ENCODE measurements at regions not wholly inside any gene's neighbourhood (a gene's known extent, or its start where the extent isn't known, plus 50 kb on each side); places are given as distances from the start of the nearest gene placed in this dataset.
"Not testable (repeated sequence)": the region's sequence is repeated elsewhere in the genome, so short reads cannot be mapped to it uniquely, and the experiment has no call there.

- DNase-seq (ENCODE audit: low spot score): not testable (repeated sequence)
Observed at GRCh38 chr14:105776112-105776511, 249.7 kb downstream of the TMEM121 start.

- DNase-seq (ENCODE audit: low spot score): no peak
Observed at GRCh38 chr14:105776924-105777323, 250.5 kb downstream of the TMEM121 start.

GRCh38 chr14:105783707-105784106 is 257.3 kb downstream of the TMEM121 start:
- no peak for DNase-seq (ENCODE audit: low spot score)

DNA sequence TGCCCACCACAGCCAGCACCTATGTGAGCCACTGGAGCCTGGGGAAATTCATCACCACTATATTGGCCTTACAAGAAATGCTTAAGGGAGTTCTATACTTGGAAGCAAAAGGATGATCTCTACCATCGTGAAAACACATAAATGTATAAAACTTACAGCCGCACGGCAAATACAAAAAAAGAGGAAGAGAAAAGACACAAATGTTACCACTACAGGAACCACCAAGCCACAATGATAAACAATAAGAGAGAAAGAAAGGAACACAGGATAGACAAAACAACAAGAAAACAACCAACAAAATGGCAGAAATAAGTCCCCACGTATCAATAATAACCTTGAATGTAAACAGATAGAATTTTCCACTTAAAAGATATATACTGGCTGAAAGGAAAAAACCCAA is 267.5 kb downstream of the TMEM121 start:
- DNase-seq (ENCODE audit: low spot score): no peak

- DNase-seq (ENCODE audit: low spot score): no peak
Observed at GRCh38 chr14:105797546-105797945, 271.2 kb downstream of the TMEM121 start.

DNA sequence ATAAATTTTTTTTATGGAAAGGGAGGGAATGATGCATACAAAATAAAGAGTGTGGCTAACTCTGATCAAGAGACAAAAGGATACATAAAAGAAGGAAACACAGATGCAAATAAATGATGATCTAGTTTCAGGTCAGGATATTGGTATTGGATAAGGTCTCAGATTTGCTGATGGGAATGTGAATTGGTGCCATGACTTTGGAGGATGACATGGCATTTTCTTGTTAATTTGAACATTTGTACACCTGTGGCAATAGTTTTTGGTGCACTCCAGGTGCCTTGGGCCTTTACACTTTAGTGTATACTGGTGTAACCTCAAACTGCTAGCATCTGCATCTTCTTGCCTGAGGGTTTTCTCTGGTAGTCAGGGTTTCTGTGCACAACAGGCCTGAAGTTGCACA is 279.3 kb downstream of the TMEM121 start:
- no peak for DNase-seq (ENCODE audit: low spot score)

- no peak for DNase-seq (ENCODE audit: low spot score)
Observed at GRCh38 chr14:105806568-105806967, 280.2 kb downstream of the TMEM121 start.

DNA sequence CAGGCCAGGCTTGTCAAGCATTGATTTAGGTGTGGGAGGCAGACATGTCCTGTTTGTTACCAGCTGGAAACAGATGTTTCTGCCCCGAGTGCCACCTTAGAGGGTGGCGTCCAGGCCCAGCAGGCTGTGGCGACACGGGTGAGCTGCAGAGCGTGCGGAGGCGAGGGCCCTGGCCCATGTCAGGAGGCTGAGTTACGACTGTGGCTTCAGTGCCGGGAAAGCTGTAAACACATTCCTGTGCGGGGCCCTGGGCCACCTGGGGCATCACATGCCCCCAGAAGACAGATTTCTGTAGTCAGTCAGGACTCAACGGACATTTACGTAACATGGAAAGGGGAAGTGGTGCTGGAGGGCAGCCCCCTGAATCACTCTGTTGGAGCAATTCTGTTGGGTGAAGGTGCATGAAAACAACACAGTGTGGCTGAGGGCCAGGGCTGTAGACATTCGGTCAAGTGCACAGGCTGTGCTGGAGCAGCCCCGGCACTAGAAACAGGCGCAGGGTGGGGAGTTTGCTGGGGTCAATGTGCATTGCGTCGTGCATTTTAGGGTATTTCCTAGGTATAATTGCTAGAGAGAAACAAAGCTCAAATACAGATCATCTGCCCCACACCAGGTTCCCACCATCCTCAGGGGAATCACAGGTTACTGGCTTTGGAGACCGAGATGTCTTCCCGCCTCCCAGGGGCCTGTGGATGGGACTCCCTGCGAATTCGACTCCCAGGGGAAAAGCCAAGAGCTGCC is 291.8 kb downstream of the TMEM121 start:
- DNase-seq (ENCODE audit: low spot score): no peak

GRCh38 chr14:105818712-105819005 is 292.3 kb downstream of the TMEM121 start:
- DNase-seq (ENCODE audit: low spot score): no peak

- no peak for DNase-seq (ENCODE audit: low spot score)
Observed at GRCh38 chr14:105830171-105830570, 303.8 kb downstream of the TMEM121 start.

GRCh38 chr14:105836160-105836559 is 309.8 kb downstream of the TMEM121 start:
- DNase-seq (ENCODE audit: low spot score): no peak

- DNase-seq (ENCODE audit: low spot score): no peak
Observed at GRCh38 chr14:105836730-105837129, 310.3 kb downstream of the TMEM121 start.

DNA sequence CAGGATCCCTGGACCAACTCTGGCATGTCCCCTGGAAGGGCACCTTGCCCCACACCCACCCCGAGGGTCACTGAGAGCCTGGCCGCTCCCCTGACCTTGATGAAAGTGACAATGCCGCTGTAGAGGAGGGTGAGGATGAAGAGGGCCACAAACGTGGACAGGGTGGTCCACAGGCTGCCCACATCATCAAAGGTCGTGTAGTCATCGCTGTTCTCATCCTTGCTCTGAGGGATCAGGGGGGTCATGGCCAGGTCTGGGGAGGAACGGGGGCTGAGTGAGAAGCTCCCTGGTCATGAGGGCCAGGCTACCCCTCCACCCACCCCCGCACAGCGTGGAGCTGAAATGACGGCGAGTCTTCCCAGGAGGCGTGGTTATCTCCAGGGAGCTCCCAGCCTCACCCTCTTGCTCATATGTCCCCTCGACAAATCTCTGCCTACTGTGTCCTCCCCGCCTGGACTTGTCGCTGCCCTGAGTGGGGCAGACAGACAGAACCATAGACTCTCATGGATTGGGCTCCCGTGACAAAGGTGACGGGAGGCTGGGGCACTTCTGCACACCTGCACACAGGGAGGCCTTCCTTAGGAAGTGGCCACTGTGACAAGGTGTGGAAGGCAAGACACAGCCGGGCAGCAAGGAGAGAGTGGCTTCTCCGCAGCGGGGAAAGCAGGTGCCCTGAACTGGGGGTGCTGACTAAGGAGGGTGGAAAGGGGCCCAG is 311.1 kb downstream of the TMEM121 start:
- peak; percentile 8 for DNase-seq (ENCODE audit: low spot score)

DNA sequence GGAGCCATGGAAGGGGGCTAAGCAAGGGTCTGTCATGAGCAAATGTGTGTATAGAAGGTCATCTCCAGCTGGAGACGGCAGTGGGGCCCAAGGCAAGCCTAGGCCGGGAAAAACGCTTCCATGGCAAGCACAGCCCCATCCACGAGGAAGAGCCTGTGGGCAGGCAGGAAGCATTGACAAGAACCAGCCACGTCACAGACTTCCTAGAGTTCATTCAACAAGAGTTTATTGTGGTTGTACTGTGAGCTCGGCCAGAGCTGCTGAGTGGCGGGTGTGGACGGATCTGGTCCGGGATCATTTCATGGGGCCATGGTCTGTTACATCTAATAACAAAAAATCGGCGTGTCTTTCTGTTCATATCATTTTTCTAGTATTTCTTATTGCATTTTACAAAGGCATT is 311.7 kb downstream of the TMEM121 start:
- DNase-seq (ENCODE audit: low spot score): no peak

- DNase-seq (ENCODE audit: low spot score): peak; percentile 8
Observed at GRCh38 chr14:105838591-105839424, 312.4 kb downstream of the TMEM121 start.

GRCh38 chr14:105839425-105840265 is 313.3 kb downstream of the TMEM121 start:
- no peak for DNase-seq (ENCODE audit: low spot score)

DNA sequence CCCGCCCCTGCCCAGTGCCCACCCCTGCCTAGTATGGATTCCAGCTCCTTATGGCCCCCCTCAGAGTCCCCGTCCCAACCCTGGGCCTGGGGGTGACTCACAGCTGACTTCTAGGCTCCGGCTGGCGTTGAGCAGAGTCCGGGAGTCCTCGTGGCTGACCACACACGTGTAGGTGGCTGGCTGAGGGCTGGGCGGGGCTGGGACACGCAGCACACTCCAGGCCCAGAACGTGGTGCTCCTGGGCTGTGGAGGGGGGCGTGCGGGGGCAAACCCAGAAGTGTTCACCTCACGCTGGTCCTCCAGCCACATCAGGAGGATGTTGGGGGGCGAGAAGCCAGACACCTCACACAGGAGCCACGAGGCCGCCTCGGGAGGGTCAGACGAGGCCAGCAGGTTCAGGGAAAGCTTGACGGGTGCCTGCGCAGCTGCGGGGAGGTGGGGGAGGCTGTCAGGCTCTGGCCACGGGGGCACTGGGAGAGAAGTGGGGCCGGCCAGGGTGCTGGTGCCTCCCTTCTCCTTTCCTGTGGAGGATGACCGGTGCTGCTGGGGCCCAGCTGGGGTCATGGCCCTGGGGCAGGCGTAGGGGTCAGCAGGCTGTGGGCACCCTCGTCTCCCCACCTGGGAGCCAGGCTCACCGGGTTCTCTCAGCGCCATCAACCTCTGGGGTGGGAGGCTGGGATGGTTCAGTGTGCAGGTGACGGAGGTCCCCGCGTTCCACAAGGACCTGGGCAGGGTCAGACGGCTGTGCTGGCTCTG is 314.1 kb downstream of the TMEM121 start:
- no peak for DNase-seq (ENCODE audit: low spot score)

- no peak for DNase-seq (ENCODE audit: low spot score)
Observed at GRCh38 chr14:105841022-105842009, 314.9 kb downstream of the TMEM121 start.

GRCh38 chr14:105842105-105842504 is 315.7 kb downstream of the TMEM121 start:
- no peak for DNase-seq (ENCODE audit: low spot score)
